HG02759 (cell line): ENCODE measurements at regions not wholly inside any gene's neighbourhood (a gene's known extent, or its start where the extent isn't known, plus 50 kb on each side); places are given as distances from the start of the nearest gene placed in this dataset.

ENCODE experiments used
- ATAC-seq: cut with Tn5 transposase; IDR thresholded peaks from one replicate; pipeline ENCODE4 v1.9.1; 2021; ENCODE audit warnings: mild to moderate bottlenecking, moderate library complexity; ENCODE audit not compliant: unreplicated experiment

DNA sequence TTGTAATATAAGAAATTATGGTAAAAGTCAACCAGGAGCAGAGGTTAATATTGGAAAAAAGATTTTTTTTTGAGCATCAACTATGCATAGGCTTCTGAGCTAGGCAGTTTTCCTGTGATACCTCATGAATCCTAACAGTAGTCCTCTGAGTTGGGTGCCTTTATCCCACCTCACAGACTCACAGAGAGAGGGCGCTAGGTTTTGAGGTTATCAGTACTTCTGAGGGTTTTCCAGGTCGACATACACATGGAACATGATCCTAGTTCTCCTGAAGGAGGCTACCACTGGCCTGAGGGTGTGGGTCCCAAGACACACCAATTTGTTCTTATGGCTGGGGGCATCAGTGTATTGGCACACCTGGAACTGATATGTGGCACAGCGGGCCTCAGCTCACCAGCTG lies 358.8 kb upstream of the JAG1 start:
- no peak for ATAC-seq

DNA sequence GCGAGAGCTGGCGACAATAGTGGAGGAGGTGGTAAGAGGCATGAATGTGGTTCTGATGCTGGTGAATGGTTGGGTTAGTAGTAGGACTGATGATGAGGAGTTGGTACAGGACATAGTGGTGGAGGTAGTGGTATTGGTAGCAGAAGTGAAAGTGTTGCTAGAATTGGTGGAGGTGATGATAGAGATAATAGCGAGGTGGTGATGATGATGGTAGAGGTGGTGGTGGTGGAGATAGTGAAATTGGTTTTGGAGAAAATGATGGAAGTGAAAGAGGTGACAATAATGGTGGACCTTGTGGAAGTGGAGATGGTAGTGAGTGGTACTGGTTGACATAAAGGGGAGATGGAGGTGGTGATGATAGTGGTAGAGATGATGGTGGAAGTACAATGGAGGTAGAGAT lies 360.2 kb upstream of the JAG1 start:
- no peak for ATAC-seq

DNA sequence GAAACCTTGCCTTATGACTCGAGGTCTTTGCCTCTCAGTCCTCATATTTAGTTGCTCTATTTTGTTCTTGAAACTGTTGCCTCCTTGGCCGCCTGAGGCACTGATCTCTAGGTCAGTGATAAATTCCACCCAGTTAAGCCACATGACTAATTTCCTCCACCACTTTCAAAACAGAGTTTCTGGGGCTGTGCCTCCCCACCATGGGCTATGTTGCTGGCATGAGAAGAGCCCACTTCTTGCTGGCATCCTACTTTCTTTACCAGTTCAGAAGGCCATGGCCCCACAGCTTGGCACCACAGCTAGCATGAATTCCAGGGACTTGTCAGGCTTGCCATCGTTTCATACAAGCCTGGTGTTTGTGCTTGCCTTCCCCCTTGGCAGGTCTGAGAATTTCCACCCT lies 361.4 kb upstream of the JAG1 start:
- no peak for ATAC-seq

DNA sequence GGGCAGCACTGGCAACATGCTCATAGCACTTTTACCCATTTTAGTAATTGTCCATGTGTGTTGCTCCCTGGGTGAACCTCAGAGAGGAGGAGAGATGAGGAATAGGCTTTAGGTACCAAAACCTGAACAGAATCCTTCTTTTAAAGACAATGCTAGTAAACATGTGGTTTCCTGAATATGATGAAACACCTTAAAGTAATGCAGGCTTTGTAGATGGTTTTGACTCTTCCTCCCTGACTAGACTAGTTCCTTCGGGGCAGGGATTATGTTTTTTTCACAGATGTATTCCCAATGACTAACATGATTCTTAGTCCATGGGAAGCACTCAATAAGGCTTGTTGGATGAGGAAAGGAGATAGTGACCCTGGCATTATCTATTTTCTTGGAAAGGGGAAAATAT lies 367.6 kb upstream of the JAG1 start:
- no peak for ATAC-seq

DNA sequence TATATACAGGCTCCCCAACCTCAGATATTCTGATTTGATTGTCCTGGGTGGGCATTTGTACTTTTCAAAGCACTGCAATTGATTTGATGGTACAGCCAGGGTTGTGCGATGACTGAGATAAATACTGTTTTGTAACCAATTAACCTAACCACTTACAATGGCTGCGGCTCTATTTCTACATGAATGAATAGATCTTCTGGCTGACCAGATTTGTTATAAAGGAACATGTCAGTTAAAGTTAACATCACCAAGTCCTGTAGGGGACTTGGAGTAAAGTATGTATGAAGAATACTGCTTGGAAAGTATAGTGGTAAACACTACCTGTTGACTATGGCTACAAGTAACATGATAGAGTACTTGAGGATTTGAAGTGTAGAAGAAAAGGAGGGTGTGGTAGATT lies 369.2 kb upstream of the JAG1 start:
- ATAC-seq: no peak

DNA sequence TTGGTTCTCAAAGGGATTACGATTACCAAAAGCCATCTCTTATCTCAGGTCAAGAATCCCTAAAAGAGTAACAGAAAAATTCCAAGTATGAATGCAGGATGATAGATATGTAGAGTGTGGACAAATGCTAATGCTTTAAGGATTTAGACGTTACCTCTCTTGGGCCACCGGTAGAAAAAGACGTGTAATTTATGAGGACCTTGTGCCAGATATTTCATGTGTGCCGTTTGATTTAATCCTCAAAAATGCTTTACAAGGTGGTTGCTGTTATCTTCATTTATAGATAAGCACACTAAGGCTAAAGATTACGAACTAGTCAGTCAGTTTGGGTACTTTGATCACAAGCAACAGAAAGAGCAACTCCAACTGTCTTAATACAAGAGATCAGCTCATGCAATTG lies 370.8 kb upstream of the JAG1 start:
- no peak for ATAC-seq

DNA sequence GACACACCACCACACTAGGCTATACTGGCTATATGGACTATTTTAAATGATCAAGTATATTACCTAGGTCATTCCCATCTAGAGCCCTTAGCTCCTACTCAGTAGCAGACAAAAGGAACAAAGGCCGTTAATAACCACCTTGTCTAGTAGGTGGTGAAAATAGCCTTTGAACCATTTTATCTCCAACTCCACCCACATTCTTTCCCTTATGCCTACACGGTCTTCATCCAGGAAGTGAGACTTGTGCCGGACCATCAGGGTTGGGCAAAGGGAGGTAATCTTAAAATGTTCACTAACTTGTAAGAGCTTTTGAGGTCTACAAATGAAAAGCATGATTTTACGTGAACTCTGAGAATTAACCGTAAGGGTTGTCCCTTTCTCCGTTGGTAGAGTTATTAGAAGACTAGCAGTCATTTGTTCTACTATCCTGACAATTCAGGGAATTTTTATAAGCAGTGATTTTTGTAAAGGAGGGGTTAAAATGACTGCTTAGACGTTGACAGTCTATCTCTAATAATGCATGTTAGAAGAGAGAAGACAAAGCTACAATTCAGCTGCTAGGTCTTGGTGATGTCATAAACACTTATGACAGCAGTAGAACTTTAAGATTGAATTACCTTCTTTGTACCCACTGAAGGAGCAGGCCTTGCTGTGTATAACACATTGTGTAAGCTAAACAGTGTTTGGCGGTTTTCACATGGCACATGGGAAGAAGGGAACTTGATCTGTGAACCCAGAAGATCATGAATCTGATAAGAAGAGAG lies 371.8 kb upstream of the JAG1 start:
- ATAC-seq: no peak

DNA sequence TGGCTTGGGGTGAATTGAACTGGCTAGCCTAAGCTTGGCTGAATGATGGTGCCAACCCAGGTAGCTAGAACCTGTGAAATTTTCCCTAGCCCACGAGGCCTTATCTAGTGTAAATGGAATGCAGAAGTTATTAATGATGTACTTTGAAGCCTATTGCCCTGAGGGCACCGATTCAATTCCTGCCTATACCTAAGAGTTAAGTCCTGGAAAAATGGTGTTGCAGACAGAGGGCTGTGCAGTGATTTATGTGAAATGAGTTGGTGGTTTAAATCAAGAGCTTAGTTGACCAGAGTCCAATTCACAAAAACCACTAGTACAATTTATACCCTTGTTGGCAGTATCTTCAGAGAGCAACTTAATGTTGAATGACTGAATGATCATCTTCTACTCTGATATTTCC lies 373.8 kb upstream of the JAG1 start:
- no peak for ATAC-seq

DNA sequence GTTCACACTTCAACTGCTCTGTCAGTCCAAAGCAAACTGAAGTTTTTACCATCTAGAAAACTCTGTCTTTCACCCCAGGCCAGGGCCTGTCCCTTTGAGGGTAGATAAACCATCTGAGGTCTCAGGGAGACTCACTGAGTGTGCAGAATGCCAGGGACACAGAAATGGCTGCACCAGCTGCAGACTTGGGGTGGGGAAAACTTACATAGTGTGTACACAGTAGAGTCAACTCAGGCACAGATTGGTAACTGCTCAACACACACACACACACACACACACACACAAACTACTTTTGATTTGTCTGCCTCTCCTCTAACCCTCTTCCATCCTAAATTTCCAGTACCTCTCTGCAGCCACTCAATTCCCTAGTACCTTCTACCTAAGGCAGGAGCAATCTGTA lies 374.9 kb upstream of the JAG1 start:
- no peak for ATAC-seq

DNA sequence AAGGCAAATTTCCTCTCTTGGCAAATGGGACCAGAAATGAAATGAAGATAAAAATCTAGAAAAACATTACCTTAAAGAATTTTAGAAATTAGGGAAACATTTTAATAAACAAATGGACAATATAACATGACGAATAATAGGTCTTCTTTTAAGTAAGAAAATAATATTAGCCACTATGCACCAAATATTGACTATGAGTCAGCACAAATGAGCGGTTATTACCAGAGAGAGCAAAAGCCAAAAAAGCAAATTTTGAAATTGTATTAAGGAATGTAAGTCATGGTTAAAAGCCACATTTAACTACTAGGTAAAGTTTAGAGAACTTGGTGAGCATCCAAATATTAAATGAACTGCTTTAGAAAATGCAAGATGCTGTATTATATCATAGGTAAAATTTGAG lies 376.6 kb upstream of the JAG1 start:
- ATAC-seq: no peak

DNA sequence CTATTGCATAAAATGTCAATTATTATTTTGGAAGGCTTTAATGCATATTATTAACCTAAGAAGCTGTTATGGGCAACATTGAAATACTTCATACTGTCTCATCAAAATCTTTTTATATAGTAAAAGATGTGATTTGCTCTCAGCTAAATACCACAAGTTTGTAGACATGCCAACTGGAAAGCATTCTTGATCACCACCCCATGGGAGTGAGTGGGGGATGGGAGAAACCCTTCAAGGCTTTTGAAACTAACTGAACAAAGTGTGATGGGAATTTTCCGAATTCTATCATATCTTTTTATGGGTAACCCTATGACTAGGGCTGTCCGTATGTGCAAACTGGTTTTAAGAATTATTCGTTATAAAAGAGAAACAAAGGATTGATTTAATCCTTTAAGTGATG lies 377.3 kb upstream of the JAG1 start:
- no peak for ATAC-seq

DNA sequence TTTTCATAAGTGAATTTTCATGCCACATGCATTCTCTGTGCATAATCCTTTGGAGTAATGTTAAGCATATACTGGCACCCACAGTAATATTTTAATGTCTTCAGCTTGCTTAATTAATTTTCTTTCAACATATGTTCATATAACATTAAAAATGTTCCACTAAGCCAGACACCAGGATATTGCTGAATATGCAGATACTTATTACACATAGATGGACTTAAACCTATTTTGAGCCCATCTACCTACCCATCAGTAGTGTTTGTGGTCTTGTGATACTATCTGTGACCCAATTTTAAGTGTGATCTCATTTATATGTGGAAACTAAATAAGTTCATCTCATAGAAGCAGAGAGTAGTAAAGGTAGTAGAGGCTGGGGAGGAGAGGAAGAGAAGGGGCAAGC lies 379.5 kb upstream of the JAG1 start:
- ATAC-seq: no peak

DNA sequence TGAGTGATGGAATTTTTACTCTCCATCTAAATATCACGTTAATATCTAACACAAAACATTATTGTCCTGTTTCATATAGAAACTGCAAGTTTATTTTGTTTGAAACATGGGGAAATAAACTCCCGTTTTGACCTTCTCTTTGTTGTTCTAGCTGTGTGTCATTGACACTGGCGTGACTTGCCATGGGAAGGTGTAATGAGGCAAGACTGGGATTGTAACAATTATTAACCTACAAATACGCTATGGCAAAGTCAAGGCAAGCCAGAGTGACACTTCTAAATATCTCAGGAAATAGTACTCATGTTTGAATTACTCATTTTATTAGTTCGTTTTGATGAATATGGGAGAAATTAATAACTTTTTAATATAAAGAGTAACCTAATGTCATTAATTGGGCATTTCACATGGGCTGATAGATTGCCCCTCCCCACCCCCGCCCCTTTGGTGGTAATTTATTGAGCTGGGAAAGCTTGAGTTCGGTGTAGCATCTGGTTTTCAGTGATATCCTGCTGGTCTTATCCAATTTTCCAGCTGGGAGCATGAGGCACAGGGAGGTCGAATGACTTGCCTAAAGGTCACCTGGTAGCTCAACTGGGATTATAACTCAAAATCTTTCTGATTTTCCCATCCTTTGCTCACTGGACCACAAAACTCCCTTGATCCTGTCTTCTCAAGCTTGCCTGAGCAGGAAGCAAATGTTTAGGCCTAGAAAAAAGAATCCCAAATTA lies 380.6 kb upstream of the JAG1 start:
- ATAC-seq: no peak

DNA sequence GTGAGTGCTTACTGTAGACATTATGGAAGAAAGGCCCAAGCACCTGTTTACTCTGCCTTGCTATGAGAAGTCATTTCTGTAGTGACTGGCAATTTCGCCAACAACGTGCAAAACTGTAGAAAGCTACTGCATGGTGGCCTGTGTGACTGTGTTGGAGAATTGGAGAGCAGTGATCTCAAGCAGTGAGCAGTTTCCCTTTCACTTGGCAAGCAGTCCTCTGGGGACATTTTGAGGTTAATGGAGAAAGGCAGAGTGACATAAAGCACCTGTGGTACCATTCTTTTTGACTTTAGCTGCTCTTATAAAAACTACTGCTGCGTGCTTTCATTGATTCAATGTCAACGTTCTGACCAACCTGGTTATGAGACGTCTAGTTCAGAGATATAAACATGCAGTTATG lies 382.6 kb upstream of the JAG1 start:
- ATAC-seq: no peak

DNA sequence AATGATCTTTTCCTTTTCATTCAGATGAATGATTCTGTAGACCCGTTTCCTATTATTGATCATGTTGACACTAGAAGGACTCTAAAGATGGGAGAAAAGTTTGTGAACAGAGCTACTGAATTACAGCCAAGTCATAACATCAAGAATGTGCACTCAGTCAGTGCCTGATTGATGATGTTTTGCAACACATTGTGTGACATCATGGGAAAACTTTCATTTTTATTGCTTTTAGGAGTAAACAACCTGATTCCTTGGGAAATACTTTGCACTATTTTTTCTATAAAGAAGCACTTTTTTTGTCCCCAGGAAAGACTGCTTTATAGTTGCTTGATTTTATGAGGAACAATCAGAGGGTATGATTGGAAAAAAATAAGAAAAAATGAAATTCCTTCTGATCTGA lies 383.8 kb upstream of the JAG1 start:
- ATAC-seq: no peak

DNA sequence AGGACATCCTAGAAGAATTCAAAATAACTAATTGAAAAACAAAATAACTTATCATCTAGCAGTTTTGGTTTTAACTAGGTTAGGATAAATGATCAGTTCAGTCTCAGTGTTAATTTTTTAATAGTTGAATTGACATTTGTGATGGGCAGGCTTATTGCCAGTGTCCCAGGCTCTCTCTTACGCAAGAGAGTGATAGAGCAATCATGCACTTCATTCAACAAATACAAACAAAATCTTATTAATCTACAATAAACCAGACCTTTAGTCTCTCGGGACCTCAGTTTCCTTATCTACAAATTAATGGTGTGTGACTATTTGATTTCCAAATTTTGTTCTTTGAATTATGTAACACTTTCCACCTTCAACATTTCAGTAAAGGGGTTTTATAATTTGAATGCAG lies 385.9 kb upstream of the JAG1 start:
- no peak for ATAC-seq

DNA sequence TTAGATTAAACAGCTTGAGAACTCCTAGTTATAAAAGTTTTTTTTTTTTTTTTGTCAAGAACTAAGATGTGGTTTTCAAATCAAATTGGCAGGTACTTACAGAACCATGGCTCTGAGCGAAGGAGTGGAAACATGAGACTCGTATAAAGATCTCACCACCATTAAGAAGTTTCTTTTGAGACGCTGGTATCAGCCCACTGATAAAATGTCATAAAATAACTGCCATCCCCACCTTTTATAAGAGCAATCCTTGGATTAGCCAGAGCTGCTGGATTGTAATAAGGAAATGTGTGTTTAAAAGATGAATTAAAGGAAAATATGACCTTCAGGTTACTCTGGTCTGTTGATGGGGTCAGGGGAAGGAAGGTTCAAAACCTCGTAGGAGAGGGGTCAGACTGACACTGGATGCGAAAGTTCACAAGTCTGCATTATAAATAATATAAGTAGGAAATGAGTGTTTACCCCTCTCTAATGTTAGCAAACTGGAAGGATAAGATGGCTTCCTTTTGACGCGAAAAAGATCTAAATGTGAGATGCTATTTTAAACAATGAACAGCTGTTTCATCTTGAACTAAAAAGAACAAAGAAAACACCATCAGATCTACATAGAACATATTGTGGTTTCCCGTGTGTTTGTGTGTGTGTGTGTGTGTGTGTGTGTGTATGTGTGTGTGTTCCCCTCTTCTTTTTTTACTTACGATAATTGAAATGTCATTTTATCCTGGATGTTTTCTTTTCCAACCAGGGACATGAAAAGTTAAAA lies 386.8 kb upstream of the JAG1 start:
- ATAC-seq: no peak

DNA sequence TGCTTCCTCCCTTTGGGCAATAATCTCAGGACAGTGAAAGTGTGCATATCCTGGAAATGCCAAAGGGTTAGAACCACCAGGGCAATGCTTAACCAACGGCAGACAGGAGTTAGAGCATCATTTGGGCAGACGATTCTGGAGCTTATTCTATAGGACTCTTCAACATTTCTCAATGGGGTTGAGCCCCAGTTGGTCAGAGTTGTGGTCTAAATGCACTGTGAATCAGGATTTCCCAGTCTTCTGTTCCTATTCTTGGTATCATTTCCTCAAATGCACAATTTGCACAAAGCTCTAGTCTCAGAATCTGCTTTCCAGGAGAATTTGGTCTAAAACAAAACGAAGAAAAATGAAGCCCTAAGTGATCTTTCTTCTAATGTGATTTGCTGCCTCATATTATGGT lies 389.6 kb upstream of the JAG1 start:
- ATAC-seq: no peak

DNA sequence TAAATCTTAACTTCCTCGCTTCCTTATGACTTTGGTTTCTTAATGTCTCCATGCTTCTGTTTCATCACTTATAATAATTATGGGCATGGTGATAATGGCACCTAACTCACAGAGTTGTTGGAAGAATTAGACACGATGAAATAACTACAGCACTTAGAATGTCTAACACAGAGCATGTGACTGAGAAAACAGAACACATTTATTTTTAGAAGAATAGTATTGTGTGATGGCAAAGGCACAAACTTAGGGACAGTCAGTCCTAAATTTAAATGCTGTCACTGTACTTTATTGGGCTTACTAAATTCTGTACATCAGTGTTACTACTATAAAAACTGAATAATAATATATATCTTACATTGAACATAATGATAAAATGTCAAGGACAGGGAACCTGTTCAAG lies 391.1 kb upstream of the JAG1 start:
- no peak for ATAC-seq

DNA sequence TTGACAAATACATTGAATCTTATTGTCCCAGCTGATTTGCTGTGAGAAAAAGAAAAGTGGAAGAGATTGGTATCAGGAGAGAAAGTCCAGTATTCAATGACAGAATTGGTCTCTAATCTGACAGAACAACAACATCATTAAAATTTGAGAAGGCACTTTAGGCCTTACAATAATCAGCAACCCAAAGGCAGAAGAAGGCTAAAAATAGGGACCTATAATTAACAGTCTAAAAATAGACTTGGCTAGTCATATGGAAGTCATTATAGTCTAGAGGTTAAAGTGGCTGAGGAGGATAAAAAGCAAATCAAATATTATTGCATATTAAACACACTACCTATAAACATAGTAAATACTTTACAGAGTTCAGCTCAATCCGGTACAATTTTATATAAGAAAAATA lies 393.6 kb upstream of the JAG1 start:
- no peak for ATAC-seq

DNA sequence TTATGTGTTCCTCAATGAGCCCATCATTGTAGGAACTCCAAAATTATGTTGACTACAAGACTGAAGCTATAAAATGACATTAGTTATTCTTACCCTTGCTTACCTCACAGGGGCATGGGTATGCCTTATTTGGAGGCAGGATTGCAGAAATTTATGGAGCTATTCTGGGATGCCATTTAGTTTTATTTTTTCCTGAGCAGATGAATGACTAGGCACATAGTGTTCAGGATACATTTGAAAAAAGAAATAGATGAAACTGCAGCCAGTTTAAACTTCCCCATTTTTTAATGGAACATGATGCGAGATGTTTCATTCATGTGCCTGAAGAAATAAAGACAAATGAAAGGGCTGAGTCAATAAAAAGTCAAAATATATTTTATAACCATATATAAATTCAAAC lies 399.2 kb upstream of the JAG1 start:
- no peak for ATAC-seq
